ENCODE measurements at regions not wholly inside any gene's neighbourhood (a gene's known extent, or its start where the extent isn't known, plus 50 kb on each side); places are given as distances from the start of the nearest gene placed in this dataset.
"Not testable (repeated sequence)": the region's sequence is repeated elsewhere in the genome, so short reads cannot be mapped to it uniquely, and the experiment has no call there.

DNA sequence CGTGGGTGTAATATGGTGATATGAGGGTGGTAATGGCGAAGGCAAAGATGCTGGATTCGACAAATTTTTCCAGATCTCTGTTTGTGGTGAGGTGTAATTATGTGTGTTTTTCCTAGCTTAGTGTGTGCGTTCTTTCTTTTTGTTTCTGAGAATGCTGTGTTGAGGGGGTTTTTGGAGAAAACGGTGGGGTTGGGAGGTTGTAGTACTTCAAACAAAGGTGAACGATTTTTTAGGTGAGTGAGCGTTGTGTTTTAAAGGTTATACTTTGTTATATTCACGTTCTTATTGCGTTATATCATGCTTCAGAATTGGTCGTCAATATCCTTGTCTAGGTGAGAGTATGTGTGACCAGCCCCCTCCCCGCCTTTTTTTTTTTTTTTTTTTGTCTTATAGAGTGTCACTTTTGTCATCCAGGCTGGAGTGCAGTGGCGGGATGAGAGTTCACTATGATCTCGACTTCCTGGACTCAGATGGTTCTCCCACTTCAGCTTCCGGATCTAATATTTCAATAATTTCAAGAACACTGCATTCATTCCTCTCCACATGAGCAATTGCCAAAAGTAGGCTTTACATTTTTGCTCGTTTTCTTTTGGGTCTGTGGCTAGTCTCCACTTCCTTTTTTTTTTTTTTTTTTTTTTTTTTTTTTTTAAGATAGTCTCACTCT is 82.2 kb upstream of the RNU2-1 start:
- DNase-seq = no peak

DNA sequence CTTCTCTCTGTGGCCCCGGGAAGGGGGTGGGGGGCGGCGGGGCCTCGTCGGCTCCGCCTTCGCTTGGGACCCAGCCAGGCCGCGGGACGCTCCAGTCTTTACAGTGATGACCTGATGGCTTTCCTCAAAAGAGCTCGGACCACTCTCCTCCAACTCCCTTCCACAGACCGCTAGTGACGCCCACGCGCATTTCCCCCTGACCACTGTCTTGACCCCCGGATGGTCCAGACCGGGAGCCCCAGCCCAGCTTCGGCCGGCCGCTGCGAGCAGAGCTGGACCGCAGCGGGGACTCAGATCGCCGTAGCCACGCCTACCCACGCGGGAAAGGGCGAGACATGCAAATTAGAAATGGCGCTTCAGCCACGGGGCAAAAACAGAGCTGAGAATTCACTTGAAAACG is 81.6 kb upstream of the RNU2-1 start:
- DNase-seq = no peak

DNA sequence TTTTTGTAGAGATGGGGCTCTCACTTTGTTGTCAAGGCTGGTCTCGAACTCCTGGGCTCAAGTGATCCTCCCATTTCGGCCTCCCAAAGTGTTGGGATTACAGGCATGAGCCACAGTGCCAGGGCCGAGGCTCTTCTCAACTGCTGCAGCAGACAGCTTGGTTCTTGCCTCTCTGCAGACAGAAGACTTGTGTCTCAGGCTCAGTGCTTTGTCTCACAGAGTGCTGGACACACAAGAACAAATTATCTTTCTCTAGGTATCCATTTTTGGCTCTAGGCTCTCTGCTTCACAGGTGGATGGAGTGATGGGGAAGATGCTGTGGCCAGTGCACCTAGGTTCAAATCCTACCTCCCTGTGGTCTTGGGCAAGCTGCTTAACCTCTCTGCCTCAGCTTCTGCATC is 80.8 kb upstream of the RNU2-1 start:
- DNase-seq = no peak

DNA sequence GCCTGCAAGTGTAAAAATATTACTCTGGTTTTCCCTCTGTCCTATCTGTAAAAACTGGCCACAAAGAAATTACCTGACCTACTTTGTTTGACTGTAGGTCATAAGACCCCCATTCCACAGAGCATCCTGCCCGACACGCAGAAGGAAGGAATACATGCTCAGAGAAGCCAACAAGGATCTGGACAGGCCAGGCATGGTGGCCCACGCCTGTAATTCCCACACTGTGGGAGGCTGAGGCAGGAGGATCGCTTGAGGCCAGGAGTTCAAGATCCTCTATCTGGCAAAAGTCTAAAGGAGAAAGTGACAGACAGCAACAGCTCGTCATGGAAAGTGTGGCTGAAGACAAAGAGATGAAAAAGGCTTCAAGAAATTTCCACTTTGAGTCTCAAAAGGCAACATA is 78.2 kb upstream of the RNU2-1 start:
- DNase-seq = no peak

DNA sequence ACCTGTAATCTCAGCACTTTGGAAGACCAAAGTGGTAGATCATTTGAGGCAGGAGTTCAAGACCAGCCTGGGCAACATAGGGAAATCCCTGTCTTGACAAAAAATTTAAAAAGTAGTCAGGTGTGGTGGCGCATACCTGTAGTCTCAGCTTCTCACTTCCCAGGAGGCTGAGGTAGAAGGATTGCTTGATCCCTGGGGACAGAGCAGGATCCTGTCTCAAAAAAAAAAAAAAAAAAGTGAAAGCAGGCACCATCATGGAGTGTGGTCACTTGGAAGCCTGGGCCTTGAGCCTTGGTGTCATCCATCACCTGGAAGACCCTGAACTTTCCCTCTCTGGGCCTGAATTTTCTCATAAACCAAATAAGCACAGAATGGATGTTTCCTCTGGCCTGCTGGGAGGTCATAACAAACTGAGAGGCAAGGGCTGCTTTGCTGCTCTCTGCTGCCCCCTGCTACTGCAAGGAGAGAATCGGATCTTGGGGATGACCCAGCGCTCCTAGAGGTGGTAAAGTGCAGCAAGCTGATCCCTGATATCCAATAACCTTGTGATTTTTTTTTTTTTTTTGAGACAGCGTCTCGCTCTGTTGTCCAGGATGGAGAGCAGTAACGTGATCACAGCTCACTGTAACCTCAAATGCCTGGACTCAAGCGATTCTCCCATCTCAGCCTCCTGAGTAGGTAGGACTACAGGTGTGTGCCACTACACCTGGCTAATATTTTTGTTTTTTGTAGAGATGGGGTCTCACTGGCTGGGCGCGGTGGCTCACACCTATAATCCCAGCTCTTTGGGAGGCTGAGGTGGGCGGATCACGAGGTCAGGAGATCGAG is 75.9 kb upstream of the RNU2-1 start:
- no peak for DNase-seq

DNA sequence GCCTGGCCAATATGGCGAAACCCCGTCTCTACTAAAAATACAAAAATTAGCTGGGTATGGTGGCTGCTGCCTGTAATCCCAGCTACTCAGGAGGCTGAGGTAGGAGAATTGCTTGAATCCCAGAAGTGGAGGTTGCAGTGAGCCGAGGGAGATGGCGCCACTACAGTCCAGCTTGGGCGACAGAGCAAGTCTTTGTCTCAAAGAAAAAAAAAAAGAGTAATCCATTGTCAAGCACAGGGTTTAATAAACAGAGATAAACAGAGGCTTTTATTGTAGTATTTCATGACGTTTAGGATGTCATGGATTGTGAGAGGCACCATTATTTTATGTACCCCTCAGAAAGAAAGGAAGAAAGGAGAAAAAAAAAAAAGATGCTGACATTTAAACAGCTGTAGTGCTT is 75.2 kb upstream of the RNU2-1 start:
- DNase-seq = no peak

DNA sequence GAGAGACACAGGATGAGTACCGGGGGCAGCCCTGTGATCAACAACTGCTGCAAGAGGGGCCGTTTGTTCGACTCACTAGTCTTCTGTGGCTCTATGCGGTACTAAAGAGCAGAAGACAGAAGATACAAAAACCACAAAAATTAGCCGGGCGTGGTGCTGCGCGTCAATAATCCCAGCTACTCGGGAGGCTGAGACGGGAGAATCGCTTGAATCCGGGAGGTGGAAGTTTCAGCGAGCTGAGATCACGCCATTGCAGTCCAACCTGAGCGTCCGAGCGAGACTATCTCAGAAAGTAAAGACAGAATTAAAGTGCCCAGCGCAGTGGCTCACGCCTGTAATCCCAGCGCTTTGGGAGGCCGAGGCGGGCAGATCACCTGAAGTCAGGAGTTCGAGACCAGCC is 71.0 kb upstream of the RNU2-1 start:
- not testable (repeated sequence) for DNase-seq

DNA sequence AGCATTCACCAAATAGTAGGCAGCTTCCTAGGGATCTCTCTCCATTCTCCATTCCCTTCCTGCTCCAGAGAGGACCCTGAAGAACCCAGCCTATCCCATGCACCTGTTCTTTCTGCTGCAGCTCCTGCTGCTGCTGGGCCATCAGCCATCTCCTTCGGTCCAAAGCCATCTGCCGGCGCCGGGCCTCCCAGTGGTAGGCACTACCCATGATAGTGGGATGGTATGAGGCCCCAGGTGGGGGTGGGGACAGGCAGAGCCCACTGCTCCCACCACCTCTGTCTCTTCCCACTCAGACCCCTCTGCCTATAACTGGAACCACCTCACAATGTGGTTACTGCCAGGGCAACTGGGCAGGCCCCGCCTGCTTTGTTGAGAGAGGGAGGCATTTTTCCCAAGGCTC is 69.3 kb upstream of the RNU2-1 start:
- not testable (repeated sequence) for DNase-seq

DNA sequence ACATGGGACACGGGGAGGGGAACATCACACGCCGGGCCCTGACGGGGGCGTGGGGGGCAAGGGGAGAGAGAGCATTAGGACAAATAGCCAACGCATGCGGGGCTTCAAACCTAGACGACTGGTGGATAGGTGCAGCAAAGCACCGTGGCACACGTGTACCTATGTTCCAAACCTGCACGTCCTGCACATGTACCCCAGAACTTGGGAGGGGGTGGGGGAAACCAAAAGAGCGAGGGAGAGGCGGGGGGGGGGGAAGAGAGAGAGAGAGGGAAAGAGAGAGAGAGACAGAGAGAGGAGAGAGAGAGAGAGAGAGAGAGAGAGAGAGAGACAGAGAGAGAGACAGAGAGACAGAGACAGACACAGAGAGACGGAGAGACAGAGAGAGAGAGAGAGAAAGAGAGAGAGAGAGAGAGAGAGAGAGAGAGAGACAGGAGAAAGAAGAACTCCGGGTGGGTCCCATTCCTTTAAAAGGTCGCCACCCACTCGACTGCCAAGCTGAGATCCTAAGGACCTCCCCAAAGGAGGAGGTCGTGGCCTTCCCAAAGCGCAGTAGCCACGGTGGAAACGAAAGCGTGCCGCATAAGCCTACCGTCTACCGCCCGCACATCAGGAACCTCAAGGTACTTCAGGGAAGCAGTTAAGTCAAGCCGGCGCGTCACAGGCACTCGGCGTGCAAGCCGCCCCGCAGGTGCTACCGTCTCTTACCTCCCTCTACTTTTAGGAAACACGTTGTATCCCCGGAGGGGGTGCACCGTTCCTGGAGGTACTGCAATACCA is 65.7 kb upstream of the RNU2-1 start:
- not testable (repeated sequence) for DNase-seq

DNA sequence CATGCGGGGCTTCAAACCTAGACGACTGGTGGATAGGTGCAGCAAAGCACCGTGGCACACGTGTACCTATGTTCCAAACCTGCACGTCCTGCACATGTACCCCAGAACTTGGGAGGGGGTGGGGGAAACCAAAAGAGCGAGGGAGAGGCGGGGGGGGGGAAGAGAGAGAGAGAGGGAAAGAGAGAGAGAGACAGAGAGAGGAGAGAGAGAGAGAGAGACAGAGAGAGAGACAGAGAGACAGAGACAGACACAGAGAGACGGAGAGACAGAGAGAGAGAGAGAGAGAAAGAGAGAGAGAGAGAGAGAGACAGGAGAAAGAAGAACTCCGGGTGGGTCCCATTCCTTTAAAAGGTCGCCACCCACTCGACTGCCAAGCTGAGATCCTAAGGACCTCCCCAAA is 55.9 kb upstream of the RNU2-1 start:
- not testable (repeated sequence) for DNase-seq

DNA sequence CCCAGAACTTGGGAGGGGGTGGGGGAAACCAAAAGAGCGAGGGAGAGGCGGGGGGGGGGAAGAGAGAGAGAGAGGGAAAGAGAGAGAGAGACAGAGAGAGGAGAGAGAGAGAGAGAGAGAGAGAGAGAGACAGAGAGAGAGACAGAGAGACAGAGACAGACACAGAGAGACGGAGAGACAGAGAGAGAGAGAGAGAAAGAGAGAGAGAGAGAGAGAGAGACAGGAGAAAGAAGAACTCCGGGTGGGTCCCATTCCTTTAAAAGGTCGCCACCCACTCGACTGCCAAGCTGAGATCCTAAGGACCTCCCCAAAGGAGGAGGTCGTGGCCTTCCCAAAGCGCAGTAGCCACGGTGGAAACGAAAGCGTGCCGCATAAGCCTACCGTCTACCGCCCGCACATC is 49.8 kb upstream of the RNU2-1 start:
- DNase-seq = peak; percentile 18

Data from CD4-positive, alpha-beta T cell treated with Interleukin-12 subunit alpha and Interleukin-12 subunit beta, for 1 hour (primary cell).